ENCODE measurements at regions not wholly inside any gene's neighbourhood (a gene's known extent, or its start where the extent isn't known, plus 50 kb on each side); places are given as distances from the start of the nearest gene placed in this dataset.

- TF ChIP-seq, protein P1, sequence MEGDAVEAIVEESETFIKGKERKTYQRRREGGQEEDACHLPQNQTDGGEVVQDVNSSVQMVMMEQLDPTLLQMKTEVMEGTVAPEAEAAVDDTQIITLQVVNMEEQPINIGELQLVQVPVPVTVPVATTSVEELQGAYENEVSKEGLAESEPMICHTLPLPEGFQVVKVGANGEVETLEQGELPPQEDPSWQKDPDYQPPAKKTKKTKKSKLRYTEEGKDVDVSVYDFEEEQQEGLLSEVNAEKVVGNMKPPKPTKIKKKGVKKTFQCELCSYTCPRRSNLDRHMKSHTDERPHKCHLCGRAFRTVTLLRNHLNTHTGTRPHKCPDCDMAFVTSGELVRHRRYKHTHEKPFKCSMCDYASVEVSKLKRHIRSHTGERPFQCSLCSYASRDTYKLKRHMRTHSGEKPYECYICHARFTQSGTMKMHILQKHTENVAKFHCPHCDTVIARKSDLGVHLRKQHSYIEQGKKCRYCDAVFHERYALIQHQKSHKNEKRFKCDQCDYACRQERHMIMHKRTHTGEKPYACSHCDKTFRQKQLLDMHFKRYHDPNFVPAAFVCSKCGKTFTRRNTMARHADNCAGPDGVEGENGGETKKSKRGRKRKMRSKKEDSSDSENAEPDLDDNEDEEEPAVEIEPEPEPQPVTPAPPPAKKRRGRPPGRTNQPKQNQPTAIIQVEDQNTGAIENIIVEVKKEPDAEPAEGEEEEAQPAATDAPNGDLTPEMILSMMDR (IDR thresholded peaks at IDR 0.05; ENCODE audit: low read length): no peak
- TF ChIP-seq EZH2 (optimal IDR thresholded peaks at IDR 0.05; ENCODE audit: low read depth, low read length): no peak
These were observed 225.0 kb upstream of the ARID2 start for GRCh38 chr12:45504316-45505010.

Data from MM.1S (cell line).